ENCODE measurements at regions not wholly inside any gene's neighbourhood (a gene's known extent, or its start where the extent isn't known, plus 50 kb on each side); places are given as distances from the start of the nearest gene placed in this dataset.

GRCh38 chr7:86916277-86916825 is 143.1 kb downstream of the ELAPOR2 start:
- Mint-ChIP-seq H3K4me3 (no peak overlapping the region), H3K4me1 (ENCODE audit: low read depth) (no peaks in the 10 kb centered on the region), H3K9me3 (no peaks in the 10 kb centered on the region), H3K27me3 (peaks cover 5% of the 10 kb centered on the region), H3K27ac (no peak overlapping the region), H3K36me3 (ENCODE audit: low read depth) (no peaks in the 10 kb centered on the region)
- ChIA-PET POLR2A (no interaction called here), CTCF (interaction anchor here (0.8 to 2.7 kb wide), 6 partner anchors 9 to 320 kb away, joined by 3 to 19 read pairs (median 3); no protein-coding TSS in a partner anchor)
- DNase-seq (no peak), ATAC-seq (no peak)
- intact Hi-C loops (cut with micrococcal nuclease): no loop called here
- no peak for TF ChIP-seq CTCF (IDR thresholded peaks at IDR 0.05)

GRCh38 chr7:86914551-86914950 is 144.9 kb downstream of the ELAPOR2 start:
- H3K27ac Mint-ChIP-seq: no peak overlapping the region
- H3K9me3 Mint-ChIP-seq: no peaks in the 10 kb centered on the region

More at GRCh38 chr7:86914551-86914950, 144.9 kb downstream of the ELAPOR2 start:
- DNase-seq (no peak), ATAC-seq (no peak)
- peaks cover 5% of the 10 kb centered on the region for H3K27me3 Mint-ChIP-seq
- TF ChIP-seq CTCF (IDR thresholded peaks at IDR 0.05): peak; percentile 77
- H3K4me1 Mint-ChIP-seq (ENCODE audit: low read depth): no peaks in the 10 kb centered on the region
- H3K4me3 Mint-ChIP-seq: no peak overlapping the region
- ChIA-PET CTCF (interaction anchor here (0.7 to 2.7 kb wide), 3 partner anchors 9 to 234 kb away, joined by 3 to 19 read pairs (median 7); no protein-coding TSS in a partner anchor), POLR2A (no interaction called here)
- no peaks in the 10 kb centered on the region for H3K36me3 Mint-ChIP-seq (ENCODE audit: low read depth)
- intact Hi-C loops (cut with micrococcal nuclease): no loop called here
